BLaER1 (cell line): ENCODE measurements at regions not wholly inside any gene's neighbourhood (a gene's known extent, or its start where the extent isn't known, plus 50 kb on each side); places are given as distances from the start of the nearest gene placed in this dataset.

Experiments used
- H3K27ac ChIP-seq: shearing (Covaris generic); formaldehyde crosslinking; 2 replicates; pipeline ENCODE4 v1.8.1; 2022
- H3K27me3 ChIP-seq: shearing (Covaris generic); formaldehyde crosslinking; 2 replicates; pipeline ENCODE4 v1.8.1; 2022
- H3K36me3 ChIP-seq: shearing (Covaris generic); formaldehyde crosslinking; 2 replicates; pipeline ENCODE4 v1.8.1; 2022
- H3K4me1 ChIP-seq: shearing (Covaris generic); formaldehyde crosslinking; 2 replicates; pipeline ENCODE4 v1.8.1; 2022
- H3K4me2 ChIP-seq: shearing (Covaris generic); formaldehyde crosslinking; 2 replicates; pipeline ENCODE4 v1.8.1; 2022
- H3K4me3 ChIP-seq: shearing (Covaris generic); formaldehyde crosslinking; 2 replicates; pipeline ENCODE4 v1.8.1; 2022
- H3K9ac ChIP-seq: shearing (Covaris generic); formaldehyde crosslinking; 2 replicates; pipeline ENCODE4 v1.8.1; 2022
- H3K9me3 ChIP-seq: shearing (Covaris generic); formaldehyde crosslinking; 2 replicates; pipeline ENCODE4 v1.8.1; 2022
- H4K20me1 ChIP-seq: shearing (Covaris generic); formaldehyde crosslinking; 2 replicates; pipeline ENCODE4 v1.8.1; 2022
- Cebpa-rat ChIP-seq: shearing (Covaris generic); IDR thresholded peaks from 2 replicates; pipeline ENCODE4 v1.8.1; 2022

GRCh38 chr11:130740819-130741218, 175.5 kb downstream of the SNX19 start:
- Histone ChIP-seq H3K4me3 (no peak overlapping the region; the same call in 1 of the 2 replicates), H4K20me1 (no peaks in the 10 kb centered on the region), H3K4me2 (no peak overlapping the region), H3K27me3 (no peaks in the 10 kb centered on the region), H3K4me1 (peaks cover 22% of the 10 kb centered on the region), H3K27ac (no peak overlapping the region), H3K36me3 (no peaks in the 10 kb centered on the region), H3K9ac (no peak overlapping the region), H3K9me3 (peaks cover 14% of the 10 kb centered on the region)
- no peak for TF ChIP-seq Cebpa-rat

GRCh38 chr11:130744794-130745193, 171.5 kb downstream of the SNX19 start:
- no peaks in the 10 kb centered on the region for H3K27me3 ChIP-seq
- no peaks in the 10 kb centered on the region for H3K4me1 ChIP-seq
- no peaks in the 10 kb centered on the region for H4K20me1 ChIP-seq
- H3K9me3 ChIP-seq: peaks cover 11% of the 10 kb centered on the region
- H3K9ac ChIP-seq: no peak overlapping the region
- no peak overlapping the region for H3K27ac ChIP-seq
- H3K36me3 ChIP-seq: no peaks in the 10 kb centered on the region
- no peak overlapping the region for H3K4me2 ChIP-seq
- no peak overlapping the region for H3K4me3 ChIP-seq
- no peak for TF ChIP-seq Cebpa-rat

GRCh38 chr11:130749216-130749615, 167.1 kb downstream of the SNX19 start:
- Histone ChIP-seq H4K20me1 (no peaks in the 10 kb centered on the region), H3K36me3 (no peaks in the 10 kb centered on the region), H3K4me3 (no peak overlapping the region), H3K27ac (no peak overlapping the region), H3K27me3 (no peaks in the 10 kb centered on the region), H3K9me3 (no peaks in the 10 kb centered on the region), H3K4me1 (no peaks in the 10 kb centered on the region), H3K9ac (no peak overlapping the region), H3K4me2 (no peak overlapping the region)
- TF ChIP-seq Cebpa-rat: no peak

- H3K4me2 ChIP-seq: peak overlapping the region; percentile 50
- TF ChIP-seq Cebpa-rat: no peak
Observed at GRCh38 chr11:130760515-130761125, 155.7 kb downstream of the SNX19 start.

GRCh38 chr11:130761560-130762220, 154.6 kb downstream of the SNX19 start:
- Histone ChIP-seq H3K4me3 (no peak overlapping the region), H3K4me1 (peaks cover 49% of the 10 kb centered on the region), H3K9me3 (no peaks in the 10 kb centered on the region), H3K9ac (no peak overlapping the region), H3K27ac (no peak overlapping the region), H3K27me3 (no peaks in the 10 kb centered on the region), H3K4me2 (peak overlapping the region; percentile 50), H3K36me3 (no peaks in the 10 kb centered on the region), H4K20me1 (no peaks in the 10 kb centered on the region)
- no peak for TF ChIP-seq Cebpa-rat

More at GRCh38 chr11:130760515-130761125, 155.7 kb downstream of the SNX19 start:
- Histone ChIP-seq H3K4me1 (peaks cover 38% of the 10 kb centered on the region), H3K27ac (no peak overlapping the region), H3K4me3 (no peak overlapping the region), H3K36me3 (no peaks in the 10 kb centered on the region), H4K20me1 (no peaks in the 10 kb centered on the region), H3K27me3 (no peaks in the 10 kb centered on the region), H3K9me3 (no peaks in the 10 kb centered on the region), H3K9ac (no peak overlapping the region)

GRCh38 chr11:130762638-130763037, 153.6 kb downstream of the SNX19 start:
- peaks cover 9% of the 10 kb centered on the region for H3K9me3 ChIP-seq
- H3K27ac ChIP-seq: no peak overlapping the region
- no peaks in the 10 kb centered on the region for H3K27me3 ChIP-seq
- no peak for TF ChIP-seq Cebpa-rat
- H3K9ac ChIP-seq: no peak overlapping the region
- no peak overlapping the region for H3K4me3 ChIP-seq
- H3K4me1 ChIP-seq: peaks cover 52% of the 10 kb centered on the region
- peak overlapping the region; percentile 50 for H3K4me2 ChIP-seq
- H3K36me3 ChIP-seq: no peaks in the 10 kb centered on the region
- H4K20me1 ChIP-seq: no peaks in the 10 kb centered on the region

- Histone ChIP-seq H3K27me3 (no peaks in the 10 kb centered on the region), H3K4me2 (no peak overlapping the region), H3K4me3 (no peak overlapping the region), H3K9ac (no peak overlapping the region), H3K4me1 (peaks cover 52% of the 10 kb centered on the region), H3K27ac (no peak overlapping the region), H4K20me1 (no peaks in the 10 kb centered on the region), H3K36me3 (no peaks in the 10 kb centered on the region), H3K9me3 (peaks cover 16% of the 10 kb centered on the region)
- no peak for TF ChIP-seq Cebpa-rat
Observed at GRCh38 chr11:130763087-130763980, 152.9 kb downstream of the SNX19 start.

GRCh38 chr11:130765406-130765805, 150.9 kb downstream of the SNX19 start:
- Histone ChIP-seq H4K20me1 (no peaks in the 10 kb centered on the region), H3K36me3 (no peaks in the 10 kb centered on the region), H3K4me2 (peak overlapping the region; percentile 67), H3K9ac (no peak overlapping the region), H3K27me3 (no peaks in the 10 kb centered on the region), H3K27ac (no peak overlapping the region), H3K4me1 (peaks cover 59% of the 10 kb centered on the region), H3K9me3 (peaks cover 20% of the 10 kb centered on the region), H3K4me3 (no peak overlapping the region)
- TF ChIP-seq Cebpa-rat: no peak

- H3K36me3 ChIP-seq: no peaks in the 10 kb centered on the region
- no peaks in the 10 kb centered on the region for H3K27me3 ChIP-seq
- H3K4me3 ChIP-seq: no peak overlapping the region
- no peak overlapping the region for H3K27ac ChIP-seq
- H3K9ac ChIP-seq: no peak overlapping the region; the same call in 1 of the 2 replicates
- H3K4me1 ChIP-seq: peaks cover 52% of the 10 kb centered on the region
- TF ChIP-seq Cebpa-rat: no peak
- peaks cover 20% of the 10 kb centered on the region for H3K9me3 ChIP-seq
- no peaks in the 10 kb centered on the region for H4K20me1 ChIP-seq
- H3K4me2 ChIP-seq: peak overlapping the region; percentile 67
Observed at GRCh38 chr11:130765951-130766649, 150.2 kb downstream of the SNX19 start.
